NCI-H748 (cell line): ENCODE measurements at regions not wholly inside any gene's neighbourhood (a gene's known extent, or its start where the extent isn't known, plus 50 kb on each side); places are given as distances from the start of the nearest gene placed in this dataset.

Source experiments
- DNase-seq: peaks from one replicate; lab custom pipeline; 2025; ENCODE audit not compliant: unreplicated experiment; lab: John Stamatoyannopoulos, UW

DNA sequence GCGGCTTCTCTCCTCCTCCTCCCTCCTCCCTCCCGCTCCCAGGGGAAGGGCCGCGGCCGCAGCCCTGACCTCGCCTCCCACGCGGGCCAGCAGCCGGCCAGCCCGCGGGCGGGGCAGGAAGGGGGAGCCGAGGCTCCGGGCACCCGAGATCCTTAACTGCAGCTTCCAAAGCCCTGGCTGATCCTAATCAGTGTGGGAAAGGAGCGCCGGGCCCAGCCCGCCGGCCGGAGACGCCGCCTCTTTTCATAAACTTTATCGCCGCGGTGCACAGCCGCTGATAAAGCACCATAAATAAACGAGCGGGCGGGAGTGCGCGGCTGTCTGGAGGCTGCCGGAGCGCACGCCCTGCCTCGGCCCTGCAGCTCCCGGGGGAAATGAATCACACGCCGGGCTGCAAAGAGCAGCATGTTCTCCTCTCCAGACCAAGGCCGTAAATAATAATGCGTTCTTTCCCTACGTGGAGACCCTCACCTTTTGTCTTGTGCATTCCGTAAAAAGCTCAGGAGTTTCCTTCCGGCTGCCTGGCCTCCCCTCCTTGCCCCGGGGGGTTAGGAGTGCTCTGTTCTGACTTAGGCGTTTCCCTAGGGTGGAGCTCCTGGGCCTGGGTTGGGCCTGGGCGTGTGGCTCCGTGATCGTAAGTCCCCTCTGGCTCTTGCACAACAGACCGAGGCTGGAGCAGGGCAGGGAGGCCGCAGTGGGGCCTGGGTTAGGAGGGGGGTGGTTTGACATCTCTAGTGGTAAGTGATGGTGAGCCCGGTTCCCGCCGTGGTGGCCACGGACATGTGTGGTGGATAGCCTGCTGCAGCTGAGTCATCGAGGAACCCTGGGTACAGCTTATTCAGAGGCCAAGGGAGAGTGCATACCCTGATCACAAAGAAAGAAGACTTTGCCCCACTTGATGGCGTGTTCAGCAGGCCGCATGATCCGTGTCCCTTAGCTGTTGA is 132.6 kb upstream of the HES1 start:
- DNase-seq: peak; percentile 73

- DNase-seq: no peak
Observed at GRCh38 chr3:194005930-194006501, 129.9 kb upstream of the HES1 start.

GRCh38 chr3:194007592-194008337 is 128.2 kb upstream of the HES1 start:
- no peak for DNase-seq

GRCh38 chr3:194009019-194009418 is 126.9 kb upstream of the HES1 start:
- DNase-seq: no peak

- no peak for DNase-seq
Observed at GRCh38 chr3:194009892-194010533, 125.9 kb upstream of the HES1 start.

DNA sequence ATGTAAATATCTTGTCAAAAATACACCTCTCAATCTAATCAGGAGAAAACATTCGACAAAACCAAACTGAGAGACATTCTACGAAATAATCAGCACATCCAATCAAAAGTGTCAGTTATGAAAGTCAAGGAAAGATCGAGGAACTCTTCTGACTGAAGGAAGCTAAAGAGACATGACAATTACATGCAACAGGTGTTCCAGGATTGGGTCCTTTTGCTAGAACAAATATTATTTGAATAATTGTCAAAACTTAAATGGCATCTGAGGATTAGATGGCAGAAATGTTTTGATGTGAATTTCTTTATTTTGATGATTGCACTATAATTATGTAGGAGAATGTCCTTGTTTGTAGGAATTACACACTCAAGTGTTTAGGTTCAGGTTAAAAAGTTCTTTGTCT is 124.1 kb upstream of the HES1 start:
- no peak for DNase-seq

GRCh38 chr3:194013928-194014327 is 122.0 kb upstream of the HES1 start:
- no peak for DNase-seq

DNA sequence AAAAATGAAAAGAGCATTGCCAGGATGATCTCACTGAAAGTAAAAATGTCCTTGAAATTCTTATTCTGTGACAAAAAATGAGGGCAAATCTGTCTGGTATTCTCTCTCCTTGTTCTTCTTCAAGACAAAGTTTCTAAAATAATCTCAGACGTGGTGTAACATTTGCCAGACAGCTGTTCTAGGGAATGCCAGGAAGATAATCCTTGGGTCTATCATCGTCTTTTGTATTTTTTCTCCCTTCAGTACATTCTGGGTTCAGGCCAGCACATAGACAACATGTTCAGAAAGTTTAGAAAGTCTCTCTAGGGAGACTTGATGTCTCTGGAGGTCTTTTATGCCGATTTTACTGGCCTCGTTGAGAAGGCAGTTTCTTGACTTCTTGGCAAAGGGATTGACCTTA is 121.2 kb upstream of the HES1 start:
- DNase-seq: no peak

DNA sequence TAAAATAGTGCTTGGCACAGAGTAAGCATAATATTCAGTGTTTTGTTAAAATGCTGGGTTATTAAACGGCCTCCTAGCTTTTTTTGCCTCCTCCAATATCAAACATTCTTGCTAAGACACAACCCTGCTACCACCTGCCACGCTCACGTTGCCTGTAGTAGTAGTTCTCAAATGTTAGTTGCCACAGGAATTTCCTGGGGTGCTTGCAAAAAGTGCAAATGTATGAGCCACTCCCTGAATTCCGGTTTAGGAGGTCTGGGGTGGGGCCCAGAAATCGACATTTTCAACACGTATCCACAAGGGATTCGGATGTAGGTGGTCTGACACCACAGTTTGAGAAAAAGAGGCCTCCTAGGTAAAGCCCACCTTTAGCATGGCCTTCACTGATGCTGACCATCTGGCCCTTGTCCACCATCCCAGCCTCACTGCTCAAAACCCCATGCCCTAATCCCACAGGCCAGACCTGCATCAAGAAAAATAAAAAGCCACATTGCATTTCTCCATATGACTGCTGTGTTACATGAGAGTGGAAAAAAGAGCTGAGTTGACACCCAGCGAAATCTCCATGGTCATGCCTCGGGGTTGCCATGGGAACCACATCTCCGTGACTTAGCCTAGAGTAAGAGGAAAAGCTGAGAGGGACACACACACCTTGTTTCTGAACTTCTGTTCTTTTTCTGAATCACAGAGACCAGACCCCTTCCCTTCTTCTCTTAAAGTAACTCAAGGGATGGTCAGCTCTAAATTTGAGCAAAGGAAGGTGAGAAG is 116.4 kb upstream of the HES1 start:
- peak; percentile 56 for DNase-seq

DNA sequence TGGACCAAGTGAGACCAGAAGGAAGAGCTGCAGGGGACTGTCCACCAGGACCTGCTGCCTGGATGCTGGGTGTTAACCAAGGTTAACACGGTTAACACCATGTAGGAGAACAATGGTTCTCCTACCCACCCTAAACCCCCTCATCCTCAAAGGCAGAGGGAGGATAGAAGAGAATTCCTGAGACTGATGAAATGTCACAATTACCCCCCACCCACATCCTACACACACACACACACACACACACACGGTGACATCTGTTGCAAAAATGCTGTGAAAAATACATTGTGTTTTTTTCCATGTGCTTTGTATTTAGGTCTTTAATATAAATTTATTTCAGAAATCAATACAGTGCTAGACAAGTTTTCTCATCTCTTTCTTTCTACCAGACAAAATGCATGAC is 113.9 kb upstream of the HES1 start:
- no peak for DNase-seq

GRCh38 chr3:194022816-194023215 is 113.1 kb upstream of the HES1 start:
- DNase-seq: no peak

- DNase-seq: peak; percentile 36
Observed at GRCh38 chr3:194023501-194024280, 112.3 kb upstream of the HES1 start.

GRCh38 chr3:194025119-194025518 is 110.8 kb upstream of the HES1 start:
- DNase-seq: no peak

- DNase-seq: no peak
Observed at GRCh38 chr3:194025951-194026350, 110.0 kb upstream of the HES1 start.

DNA sequence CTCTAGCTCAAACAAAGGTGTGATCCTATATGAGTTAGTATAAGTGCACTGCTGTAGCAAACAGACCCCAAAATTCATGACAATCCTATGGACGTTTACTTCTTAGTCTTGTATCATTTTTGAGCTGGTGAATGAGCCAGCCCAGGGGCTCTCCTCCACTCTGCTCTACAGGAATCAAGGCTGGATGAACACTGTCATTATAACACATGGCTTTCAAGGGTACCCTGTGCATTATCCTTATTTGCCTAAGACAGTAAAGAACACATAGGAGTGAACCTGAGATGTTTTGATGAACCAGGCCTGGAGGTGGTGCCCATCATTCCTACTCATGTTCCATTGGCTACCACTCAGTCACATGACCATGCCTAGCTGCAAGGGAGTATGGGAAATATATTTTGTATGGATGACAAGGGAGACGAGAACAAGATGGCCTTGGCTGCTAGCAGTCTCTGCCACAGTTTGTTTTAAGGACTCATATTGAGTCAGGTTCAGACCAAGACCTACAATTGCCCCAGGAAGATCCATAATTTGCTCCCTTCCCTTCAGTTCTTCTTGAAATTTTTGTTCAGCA is 107.4 kb upstream of the HES1 start:
- DNase-seq: no peak

DNA sequence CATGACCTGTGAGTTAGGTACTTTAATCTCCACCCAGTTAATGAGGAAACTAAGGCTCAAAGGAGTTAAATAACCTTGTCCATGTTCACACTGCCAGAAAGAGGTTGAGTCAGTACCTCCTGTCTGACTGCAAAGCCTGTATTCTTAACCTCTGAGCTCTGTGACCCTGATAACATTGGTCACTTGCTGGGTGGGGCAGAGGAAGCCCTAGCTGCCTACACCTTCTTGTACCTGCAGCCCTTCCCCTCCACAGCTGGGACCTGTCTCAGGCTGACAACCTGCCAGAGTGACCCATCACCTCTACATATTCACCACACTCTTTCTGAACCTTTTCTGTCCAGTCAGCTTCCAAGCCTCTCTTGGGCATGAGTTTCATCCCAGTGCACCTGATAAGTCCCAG is 106.1 kb upstream of the HES1 start:
- DNase-seq: no peak

DNA sequence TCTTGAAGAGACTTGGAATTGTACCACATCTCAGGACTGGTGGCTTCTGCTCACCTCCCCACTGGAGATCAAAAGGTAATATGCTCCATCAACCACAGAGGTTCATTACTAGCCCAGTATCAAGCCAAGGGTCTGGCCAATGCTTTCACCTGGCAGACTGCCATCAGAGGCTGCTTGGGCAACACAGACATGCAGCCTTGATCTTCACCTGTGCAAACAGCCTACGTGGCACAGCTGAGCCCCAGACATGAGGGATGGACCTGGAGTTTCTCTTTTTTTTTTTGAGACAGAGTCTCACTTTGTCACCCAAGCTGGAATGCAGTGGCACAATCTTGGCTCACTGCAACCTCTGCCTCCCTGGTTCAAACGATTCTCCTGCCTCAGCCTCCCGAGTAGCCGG is 105.6 kb upstream of the HES1 start:
- peak; percentile 56 for DNase-seq

DNA sequence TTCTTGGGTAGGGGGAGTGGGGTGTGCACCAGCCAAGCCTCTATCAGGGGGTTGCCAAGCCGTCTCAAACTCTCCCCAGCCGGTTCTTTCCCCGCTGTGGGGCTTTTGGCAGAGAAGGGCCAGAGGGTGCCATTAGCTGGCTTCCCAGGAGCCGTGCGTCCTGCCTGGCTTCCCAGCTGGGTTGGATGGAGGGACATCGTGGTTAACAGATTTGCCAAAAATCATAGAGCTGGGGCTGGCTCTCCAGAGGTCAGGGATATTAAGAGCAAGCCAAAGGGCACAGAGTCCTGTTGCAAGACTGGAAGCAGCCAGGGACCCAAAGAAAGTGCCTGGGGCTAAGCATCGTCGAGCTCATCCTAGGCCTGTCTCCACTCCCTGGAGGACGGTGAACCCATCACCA is 104.6 kb upstream of the HES1 start:
- no peak for DNase-seq

DNA sequence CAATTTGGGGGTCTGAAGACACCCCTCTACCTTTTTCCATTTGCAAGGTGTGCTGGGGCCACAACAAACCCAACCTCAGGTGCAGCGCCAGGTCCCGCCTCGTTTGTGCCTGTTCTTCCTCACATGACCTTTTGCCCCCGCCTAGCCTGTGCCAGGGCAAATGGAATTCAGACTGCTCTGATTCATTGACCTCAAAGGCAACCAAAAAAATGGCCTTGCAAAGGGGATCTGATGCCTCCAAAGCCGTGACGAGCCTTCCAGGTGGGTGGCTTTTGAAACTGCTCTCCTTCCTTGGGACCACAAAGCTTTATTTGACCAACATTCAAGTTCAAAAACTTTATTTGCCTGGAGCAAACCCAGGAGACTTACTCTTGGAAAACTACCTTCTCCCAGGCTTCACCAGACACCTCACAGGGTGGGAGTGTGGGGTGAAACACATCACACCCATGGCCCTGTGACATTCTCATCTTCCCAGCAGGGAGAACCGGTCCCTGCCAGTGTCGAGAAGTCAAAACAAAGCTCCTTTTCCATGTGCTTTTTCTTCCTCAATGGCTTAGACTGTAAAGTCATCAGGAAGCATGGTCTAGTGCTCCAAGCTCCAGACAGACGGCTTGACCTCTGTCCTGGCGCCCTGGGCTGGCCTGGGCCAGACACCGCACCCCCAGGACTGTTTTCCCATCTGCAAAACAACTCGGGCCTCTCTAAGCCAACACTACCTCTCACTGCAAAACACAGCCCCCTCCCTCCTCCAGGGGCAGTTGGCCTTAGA is 103.9 kb upstream of the HES1 start:
- DNase-seq: no peak
